CD1c-positive myeloid dendritic cell (primary cell): ENCODE measurements at regions not wholly inside any gene's neighbourhood (a gene's known extent, or its start where the extent isn't known, plus 50 kb on each side); places are given as distances from the start of the nearest gene placed in this dataset.
"Not testable (repeated sequence)": the region's sequence is repeated elsewhere in the genome, so short reads cannot be mapped to it uniquely, and the experiment has no call there.

Experiments used
- DNase-seq: peaks from one replicate; pipeline ENCODE4 v3.0.0-alpha.2; 2016; ENCODE audit errors: extremely low spot score

DNA sequence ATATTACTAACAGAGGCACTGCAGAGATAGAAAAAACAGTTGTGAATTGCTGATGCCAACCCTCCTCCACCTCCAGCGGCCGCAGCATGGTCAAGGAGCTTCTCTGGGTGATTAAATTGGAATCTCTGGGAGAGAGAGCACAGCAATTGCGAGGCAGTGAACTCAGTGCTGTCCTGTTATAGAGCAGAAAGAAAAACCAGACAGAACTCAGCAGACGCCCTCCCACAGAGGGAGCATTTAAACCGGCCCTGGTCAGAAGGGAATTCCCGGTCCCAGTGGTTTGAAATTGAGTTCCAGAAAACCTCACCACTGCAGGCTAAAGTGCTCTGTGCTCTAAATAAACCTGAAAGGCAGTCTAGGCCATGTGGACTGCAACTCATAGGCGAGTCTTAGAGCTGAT lies 175.4 kb downstream of the SQOR start:
- DNase-seq = no peak

DNA sequence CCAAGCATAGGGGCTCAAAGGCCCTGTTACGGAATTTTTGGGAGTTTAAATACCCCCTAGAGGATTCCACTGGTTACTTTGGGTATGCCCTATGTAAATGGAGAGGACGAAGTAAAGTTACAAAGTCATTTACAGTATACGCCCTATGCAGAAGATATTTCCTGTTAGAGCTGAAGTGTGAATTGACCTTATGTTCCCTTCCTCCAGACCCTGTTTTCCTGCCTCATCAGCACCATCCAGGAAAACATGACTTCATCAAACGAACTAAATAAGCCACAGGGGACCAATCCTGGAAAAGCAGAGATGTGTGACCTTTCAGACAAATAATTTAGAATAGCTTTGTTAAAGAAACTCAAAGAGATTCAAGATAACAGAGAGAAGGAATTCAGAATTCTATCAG lies 177.4 kb downstream of the SQOR start:
- no peak for DNase-seq

DNA sequence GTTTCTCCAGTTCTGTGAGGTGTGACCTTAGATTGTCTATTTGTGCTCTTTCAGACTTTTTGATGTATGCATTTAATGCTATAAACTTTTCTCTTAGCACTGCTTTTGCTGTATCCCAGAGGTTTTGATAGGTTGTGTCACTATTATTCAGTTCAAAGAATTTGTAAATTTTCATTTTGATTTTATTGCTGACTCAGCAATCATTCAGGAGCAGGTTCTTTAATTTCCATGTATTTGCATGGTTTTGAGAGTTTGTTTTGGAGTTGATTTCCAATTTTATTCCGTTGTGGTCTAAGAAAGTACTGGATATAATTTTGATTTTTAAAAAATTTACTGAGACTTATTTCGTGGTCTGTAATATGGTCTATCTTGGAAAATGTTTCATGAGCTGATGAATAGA lies 182.7 kb downstream of the SQOR start:
- not testable (repeated sequence) for DNase-seq

DNA sequence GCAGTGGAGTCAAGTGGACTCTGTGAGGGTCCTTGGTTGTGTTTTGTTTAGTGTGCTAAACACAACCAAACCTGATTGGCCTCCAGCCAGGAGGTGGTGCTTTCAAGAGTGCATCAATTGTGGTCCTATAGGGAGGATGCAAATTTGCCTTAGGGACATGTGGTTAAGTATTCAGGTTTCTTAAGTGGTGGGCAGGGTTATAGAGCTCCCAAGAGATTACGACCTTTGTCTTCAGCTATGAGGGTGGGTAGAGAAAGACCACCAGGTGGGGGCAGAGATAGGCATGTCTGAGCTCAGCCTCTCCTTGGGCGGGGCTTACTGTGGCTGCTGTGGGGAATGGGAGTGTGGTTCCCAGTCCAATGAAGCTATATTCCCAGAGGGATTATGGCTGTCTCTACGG lies 186.6 kb downstream of the SQOR start:
- no peak for DNase-seq

DNA sequence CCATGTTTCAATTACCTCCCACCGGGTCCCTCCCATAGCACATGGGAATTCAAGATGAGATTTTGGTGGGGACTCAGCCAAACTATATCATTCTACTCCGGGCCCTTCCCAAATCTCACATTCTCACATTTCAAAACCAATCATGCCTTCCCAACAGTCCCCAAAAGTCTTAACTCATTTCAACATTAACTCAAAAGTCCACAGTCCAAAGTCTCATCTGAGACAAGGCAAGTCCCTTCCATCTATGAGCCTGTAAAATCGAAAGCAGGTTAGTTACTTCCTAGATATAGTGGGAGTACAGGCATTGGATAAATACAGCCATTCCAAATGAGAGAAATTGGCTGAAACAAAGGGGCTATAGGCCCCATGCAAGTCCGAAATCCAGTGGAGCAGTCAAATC lies 188.1 kb downstream of the SQOR start:
- not testable (repeated sequence) for DNase-seq

DNA sequence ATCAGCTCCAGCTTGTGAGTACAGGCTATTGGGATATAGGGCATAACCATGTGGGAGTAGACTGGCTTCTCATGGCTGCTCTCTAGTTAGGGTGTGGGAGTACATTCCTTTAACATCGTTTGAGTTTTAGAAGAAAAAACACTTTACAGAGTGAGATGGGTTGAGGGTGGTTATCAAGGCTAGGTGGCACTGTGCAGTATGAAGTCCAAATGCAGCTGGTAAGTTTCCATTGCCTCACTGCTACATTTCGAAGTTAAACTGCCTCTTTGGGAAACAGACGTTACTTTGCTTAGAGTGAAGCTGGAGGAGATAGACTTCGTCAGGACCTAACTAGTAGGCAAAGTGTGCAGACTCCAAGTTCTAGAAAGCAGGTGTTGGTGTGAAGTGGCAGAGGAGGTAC lies 192.4 kb downstream of the SQOR start:
- no peak for DNase-seq

DNA sequence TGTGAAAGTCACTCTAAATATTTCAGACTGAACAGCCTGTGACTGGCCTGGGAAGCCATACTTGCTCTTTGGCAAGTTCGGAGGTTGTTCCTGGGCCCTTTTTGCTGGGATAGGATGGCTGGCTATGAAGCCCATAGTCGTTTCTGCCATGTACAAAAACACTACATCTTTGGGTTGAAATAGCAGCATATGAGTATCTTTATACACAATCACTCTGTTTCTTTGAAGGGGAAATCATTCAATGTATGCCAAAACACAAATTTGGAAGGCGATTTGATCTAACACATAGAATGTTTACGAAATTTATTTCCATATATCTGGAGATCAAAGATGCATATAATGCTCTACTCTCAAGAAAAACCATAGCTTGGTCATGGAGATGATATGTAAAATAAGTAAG lies 192.9 kb downstream of the SQOR start:
- DNase-seq = no peak

DNA sequence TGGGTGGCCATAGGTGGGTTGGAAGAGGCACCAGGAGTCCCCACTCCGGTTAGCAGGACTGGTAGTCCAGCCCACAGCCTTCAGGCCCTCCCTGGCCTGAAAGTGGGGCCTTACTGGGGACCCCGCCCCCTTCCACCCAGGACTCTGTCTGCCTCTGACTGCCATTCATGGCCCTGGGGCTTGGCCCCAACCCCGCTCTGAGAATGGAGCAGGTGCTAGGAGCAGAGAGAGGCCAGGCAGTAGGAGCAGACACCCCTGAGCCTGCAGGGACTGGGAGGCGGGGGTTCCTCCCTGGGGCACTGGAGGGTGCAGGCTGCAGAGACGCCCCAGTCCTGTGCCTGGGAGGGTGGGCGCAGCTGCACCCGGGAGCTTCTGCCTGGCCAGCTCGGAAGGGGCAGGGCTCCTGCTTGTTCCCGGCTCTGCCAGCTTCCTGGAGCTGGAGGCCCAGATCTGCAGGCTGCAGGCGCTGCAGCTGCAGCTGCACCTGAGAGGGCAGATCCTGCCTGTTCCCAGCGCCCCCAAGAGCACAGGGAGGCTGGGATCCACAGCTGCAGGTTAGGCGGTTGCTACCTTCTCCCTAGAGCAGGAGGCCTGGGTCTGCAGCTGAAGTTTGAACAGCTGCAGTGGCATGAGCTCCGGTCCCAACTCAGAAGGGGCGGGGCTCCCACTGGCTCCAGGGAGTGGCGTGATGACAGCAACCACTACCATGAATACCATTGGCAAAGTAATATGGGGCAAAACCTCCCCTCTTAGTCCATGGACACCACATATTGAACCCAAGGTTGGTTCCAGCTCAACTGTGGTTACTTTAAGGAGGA lies 194.7 kb downstream of the SQOR start:
- no peak for DNase-seq

DNA sequence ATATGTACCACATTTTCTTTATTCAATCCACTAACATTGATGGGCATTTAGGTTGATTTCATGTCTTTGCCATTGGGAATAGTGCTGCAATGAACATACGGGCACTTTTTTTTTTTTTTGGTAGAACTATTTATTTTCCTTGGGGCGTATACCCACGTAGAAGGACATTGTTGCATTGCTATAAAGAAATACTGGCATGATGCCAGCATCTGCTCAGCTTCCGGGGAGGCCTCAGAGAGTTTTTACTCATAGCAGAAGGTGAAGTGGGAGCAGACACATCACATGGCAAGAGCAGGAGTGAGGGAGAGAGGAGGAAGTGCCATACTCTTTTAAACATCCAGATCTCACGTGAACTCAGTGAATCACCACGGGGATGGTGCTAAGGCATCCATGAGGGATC lies 197.0 kb downstream of the SQOR start:
- no peak for DNase-seq

DNA sequence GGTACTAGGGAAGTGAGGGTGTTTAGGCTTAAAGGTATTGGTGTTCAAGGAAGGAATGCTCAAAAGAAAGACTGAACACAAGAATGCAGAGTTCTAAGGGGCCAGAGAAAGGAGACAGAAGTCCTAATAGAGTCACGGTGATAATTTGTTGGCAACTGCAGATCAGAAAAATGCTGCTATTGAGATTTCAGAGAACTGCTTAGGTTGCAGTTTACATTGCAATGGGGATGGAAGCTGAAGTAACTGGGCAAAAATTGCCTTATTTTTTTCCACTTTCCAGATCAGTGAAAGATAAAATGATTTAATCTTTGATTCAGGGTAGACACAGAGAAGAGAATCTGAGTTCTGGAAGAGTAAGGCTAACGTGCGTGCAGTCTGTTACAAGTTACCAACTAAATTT lies 199.8 kb downstream of the SQOR start:
- DNase-seq = no peak

DNA sequence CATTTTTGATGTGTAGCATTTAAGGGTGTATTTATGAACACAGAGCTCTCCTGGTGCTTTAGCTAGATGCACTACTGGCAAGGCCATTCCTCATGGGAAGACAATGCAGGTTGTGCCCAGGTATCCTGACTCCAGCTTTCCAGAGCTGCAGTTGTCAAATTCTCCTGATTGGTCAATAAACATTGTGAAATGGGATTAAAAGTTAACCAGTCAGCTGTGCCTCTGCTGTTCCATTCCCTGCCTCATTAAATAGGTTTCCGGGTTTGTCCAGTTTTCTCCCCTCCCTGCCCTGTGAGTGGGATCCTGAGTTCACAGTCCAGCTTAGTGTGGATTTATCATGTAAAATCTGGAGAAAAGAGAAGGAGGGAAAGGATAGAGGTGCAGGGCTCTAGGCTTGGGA lies 207.3 kb downstream of the SQOR start:
- no peak for DNase-seq

DNA sequence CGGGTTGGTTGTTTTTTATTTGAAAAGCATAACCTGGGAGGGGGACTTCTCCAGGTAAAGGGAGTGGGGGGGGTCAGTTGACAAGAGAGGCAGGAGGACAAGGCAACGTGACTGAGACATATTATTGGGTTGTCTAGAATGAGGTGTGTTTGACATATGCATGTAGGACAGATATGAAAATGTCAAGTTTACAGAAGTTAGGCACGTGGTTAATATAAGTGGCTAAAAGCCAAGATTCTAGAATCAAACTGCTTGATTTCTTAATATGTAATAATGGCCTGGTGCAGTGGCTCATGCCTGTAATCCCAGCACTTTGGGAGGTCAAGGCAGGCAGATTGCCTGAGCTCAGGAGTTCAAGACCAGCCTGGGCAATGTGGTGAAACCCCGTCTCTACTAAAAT lies 212.8 kb downstream of the SQOR start:
- no peak for DNase-seq

DNA sequence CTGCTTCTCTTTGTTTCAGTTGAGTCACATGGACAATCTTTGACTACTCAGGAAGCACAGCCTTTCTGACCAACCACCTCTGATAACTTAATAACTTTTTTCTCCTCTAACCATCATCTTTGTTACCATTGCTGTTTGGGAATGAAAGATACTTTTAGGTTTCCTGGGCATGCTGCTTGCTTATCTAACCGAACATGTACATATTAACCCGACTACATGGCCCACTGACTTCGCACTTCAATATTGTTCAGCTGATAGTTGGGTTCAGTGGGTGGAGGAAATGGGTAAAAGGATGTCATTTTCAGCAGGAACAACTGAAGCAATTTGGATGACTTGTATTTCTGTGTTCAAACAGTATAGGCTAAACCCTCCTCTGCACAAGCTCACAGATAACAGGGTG lies 214.3 kb downstream of the SQOR start:
- DNase-seq = no peak

DNA sequence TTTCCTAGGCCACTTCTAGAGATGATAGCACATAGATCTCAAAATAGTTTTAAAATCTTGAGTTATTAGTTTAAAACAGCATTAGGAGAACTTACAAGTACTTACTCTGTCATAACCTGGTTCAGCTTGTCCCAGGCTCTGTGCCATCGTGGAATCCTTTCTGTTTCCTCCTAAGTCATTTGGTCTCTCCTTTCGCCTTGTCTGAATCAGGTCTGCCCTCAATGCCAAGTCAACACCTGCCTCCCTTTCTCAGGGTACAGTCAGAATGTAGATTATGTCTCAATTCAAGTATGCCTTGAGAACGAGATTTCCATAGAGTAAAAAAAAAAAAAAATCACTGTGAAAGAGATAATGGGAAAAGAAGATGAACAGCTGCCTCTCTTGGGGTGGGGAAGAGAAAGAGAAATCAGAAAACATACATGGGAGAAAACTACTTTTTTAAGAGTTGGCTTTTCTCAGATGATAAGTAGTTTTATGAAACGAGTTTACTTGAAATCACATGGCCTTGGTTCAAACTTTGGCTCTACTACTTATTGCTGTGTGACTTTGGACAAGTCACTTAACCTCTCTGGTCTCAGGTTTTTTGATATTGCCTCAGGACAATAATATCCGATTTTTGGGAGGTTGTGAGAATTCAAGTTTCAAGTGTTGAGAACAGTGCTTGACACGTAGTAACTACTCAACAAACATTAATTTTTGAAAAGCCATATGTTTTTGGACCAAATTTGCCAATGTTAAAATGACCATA lies 219.8 kb downstream of the SQOR start:
- no peak for DNase-seq

DNA sequence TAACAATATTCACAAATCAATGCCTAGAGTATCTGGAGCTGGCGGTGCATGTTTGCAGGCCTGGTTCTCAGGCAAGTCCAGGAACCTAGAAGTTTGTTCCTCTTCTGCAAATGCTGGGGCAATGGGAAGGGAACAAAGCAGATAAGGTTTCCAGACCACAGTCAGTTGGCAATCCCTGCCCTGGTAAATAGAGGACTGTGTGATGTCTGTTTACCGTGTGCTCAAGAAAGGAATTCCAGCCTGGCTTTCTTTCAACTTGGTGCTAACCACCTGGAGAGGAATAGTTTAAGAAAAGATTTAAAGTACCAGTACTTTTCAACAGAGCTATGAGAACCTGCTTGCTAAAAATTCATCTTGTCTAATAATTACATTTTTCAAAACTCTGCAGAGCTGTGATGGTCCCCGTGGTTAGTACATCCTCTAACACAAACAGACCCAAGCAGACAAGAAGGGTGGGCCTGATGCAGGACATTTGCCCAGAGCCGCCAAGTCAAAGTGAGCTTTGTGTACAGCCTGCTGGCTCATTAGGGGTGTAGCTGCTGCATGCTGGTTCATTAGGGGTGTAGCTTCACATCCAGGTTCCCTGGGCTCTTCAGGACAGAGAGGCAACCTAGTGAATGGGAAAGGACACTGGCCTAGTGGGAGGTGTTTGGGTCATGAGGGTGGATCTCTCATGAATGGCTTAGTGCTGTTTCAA lies 220.5 kb downstream of the SQOR start:
- no peak for DNase-seq

DNA sequence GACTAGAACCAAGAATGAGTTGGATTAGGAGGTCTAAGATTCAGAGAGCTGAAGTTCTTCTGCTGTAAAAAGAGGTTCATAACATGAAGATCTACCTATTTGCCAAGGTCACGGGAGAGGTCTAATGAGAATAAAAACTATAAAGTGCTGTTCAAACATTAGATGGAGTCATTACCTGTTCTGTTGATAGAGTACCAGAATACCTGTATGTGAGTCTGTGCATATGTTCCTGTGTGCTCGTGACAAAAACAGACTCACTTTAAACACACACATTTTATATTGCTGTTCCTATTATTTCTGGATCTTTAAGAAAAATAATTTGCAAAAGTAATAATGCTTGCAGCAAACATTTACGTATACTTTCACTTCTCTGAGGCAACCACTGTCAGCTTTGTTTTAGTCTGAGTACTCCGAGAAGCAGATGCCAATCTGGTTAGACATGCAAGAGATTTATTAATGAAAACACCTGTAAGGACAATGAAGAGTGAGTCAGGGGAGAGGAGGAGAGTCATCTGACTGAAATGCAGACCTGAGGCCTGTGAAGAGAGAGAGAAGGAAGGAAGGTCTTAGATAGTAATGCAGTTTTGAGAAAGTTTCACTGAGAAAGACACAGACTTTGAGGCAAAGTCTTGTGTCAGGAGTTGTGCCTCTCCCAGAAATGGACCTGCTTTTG lies 221.2 kb downstream of the SQOR start:
- no peak for DNase-seq

DNA sequence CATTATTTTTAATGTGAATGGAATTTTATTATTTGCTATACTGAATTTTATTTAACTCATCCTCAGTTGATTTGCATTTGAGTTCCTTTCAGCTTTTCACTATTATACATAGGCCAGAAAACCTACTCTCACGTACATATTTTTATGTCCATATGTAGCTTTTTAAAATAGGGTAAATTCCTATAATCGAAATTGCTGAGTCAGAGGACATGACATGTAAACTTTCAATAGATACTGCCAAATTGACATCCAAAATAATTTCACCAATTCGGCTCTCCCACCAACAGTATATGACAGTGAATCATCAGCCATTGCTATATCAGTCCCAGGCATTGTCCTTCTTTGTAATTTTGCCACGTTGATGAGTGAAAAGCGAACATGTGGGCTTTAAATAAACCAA lies 222.5 kb downstream of the SQOR start:
- DNase-seq = no peak

DNA sequence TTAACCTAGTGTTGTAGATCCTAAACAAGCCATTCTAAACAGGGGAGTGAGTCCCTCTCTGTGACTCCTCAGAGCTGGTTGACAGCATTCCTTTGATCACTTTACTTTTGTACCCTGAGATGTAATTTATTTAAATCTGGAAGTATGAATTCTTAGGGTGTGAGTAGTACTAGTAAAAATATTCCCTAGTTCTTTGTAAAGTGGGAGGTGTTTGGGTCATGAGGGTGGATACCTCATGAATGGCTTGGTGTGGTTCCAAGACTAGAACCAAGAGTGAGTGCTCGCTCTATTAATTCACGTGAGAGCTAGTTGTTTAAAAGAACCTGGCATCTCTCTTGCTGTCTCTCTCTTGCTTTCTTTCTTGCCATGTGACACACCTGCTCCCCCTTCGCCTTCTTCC lies 223.7 kb downstream of the SQOR start:
- DNase-seq = no peak

DNA sequence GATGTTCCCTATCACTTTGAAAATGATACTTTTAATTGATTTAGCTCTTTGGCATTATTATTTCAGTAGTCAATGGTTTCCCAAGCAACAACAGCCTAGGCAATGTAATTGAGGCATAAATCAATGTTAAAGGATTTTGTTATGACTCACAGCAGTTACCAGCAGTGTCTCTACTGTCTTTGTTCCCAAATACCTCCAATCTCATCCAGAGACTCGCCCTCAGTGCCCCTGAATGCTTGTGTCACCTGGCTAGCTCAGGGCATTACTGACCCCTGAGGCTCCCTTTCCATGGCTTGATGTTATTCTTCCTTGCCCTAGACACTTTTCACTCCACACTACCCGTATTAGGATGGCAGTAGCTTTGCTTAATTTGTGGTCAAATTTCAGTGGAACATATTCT lies 227.2 kb downstream of the SQOR start:
- no peak for DNase-seq

DNA sequence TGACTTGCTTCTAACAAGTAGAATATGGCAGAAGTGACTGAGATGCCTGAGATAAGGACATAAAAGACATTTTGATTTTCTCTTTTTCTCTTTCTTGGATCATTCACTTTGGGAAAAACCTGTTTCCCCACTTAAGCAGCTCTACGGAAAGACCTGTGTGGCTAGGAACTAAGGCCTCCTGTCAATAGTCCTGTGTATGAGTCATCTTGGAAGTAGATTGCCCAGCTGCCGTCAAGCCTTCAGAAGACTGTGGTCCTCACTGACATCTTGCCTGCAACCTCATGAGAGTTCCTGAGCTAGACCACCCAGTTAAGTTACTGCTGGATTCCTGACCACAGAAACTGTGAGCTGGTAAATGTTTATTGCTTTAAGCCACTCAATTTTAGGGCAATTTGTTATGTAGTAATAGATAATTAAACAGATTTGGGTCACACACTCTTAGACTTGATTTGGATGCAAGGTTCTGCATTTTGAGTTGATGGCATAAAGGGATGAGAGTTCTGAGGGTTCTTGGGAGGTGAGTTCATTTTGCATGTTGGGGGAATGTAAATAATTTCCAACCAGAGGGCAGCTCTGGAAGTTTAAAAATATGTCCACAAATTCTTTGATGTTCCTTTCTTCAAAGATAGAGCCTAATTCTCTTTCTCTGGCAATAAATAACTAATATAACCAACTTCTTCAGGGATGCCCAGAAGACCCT lies 229.2 kb downstream of the SQOR start:
- no peak for DNase-seq

DNA sequence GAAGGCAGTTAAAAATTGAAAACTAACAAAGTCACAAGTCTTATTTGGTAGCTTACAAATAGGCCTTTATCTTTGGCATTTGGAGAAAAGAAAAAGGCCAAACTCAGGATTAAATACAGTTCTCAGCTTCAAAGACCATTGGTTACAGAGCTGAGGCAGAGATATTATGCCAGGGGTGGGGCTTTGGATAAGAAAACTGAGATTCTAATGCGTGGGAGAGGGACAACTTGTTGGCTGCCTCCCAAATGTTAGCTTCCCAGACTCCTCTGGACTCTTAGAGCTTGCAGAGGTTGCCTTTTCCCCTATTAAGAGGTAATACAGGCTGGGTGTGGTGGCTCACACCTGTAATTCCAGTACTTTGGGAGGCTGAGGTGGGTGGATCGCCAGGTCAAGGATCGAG lies 231.8 kb downstream of the SQOR start:
- no peak for DNase-seq

DNA sequence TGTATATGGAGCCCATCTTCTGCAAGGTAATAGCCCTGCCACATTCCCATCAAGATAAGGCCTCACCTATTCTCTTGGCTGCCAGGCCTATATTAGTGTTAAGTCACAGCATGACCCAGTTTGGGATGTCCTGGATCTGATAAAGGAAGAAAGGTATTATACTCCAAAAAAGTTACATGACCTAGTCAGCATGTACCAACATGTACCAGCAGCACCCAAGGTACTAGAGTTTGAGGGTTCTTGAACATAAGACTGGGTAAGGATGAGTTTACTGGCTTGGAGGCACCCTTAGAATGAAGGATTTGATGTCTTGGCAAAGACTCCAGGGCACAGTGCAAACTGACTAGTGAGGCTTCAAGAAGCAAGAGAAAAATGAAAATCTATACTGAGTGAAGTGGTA lies 232.5 kb downstream of the SQOR start:
- no peak for DNase-seq
